ENCODE measurements at regions not wholly inside any gene's neighbourhood (a gene's known extent, or its start where the extent isn't known, plus 50 kb on each side); places are given as distances from the start of the nearest gene placed in this dataset.

DNA sequence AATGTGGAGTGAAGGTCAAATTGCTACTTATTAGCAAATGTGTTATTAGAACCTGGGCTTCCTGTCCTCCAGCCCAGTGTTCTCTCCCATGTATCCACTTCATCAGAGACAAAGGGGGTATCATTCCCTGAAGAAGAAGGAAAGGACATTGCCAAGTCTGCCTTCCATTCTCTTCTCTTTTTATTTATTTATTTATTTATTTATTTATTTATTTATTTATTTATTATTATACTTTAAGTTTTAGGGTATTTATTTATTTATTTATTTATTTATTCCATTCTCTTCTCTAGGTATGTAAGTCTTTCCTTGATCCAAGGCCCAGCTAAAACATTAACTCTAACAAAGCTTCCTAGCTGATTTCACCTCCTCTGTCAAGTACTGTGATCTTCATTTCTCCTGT, 277.8 kb upstream of the DNAJC19 start:
- H3K36me3 ChIP-seq (ENCODE audit: low read length): no peaks in the 10 kb centered on the region
- H3K9ac ChIP-seq (ENCODE audit: low read length): no peak overlapping the region
- H3K27me3 ChIP-seq (ENCODE audit: low read length): no peaks in the 10 kb centered on the region
- no peaks in the 10 kb centered on the region for H4K20me1 ChIP-seq (ENCODE audit: low read depth, low read length)
- H3F3A ChIP-seq (ENCODE audit: insufficient read depth): no peaks in the 10 kb centered on the region
- no peak overlapping the region for H2AFZ ChIP-seq (ENCODE audit: low read depth, low read length, severe bottlenecking)
- no peak overlapping the region for H3K4me2 ChIP-seq (ENCODE audit: low read depth, low read length, poor library complexity, severe bottlenecking)
- H3K9me2 ChIP-seq (replicated peaks; ENCODE audit: insufficient read depth, low read length): no peaks in the 10 kb centered on the region
- H3K79me2 ChIP-seq (ENCODE audit: insufficient read depth, low read length): no peaks in the 10 kb centered on the region
- no peaks in the 10 kb centered on the region for H3K9me3 ChIP-seq (ENCODE audit: insufficient read depth, low read length)
- TF ChIP-seq EZH2phosphoT487 (conservative IDR thresholded peaks at IDR 0.05; ENCODE audit: low read length): no peak
- TF ChIP-seq, protein P1, sequence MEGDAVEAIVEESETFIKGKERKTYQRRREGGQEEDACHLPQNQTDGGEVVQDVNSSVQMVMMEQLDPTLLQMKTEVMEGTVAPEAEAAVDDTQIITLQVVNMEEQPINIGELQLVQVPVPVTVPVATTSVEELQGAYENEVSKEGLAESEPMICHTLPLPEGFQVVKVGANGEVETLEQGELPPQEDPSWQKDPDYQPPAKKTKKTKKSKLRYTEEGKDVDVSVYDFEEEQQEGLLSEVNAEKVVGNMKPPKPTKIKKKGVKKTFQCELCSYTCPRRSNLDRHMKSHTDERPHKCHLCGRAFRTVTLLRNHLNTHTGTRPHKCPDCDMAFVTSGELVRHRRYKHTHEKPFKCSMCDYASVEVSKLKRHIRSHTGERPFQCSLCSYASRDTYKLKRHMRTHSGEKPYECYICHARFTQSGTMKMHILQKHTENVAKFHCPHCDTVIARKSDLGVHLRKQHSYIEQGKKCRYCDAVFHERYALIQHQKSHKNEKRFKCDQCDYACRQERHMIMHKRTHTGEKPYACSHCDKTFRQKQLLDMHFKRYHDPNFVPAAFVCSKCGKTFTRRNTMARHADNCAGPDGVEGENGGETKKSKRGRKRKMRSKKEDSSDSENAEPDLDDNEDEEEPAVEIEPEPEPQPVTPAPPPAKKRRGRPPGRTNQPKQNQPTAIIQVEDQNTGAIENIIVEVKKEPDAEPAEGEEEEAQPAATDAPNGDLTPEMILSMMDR (IDR thresholded peaks at IDR 0.05; ENCODE audit: insufficient read depth, low read length, poor library complexity, severe bottlenecking): no peak
- H3K27ac ChIP-seq (ENCODE audit: low read depth, low read length): no peak overlapping the region
- H3K4me3 ChIP-seq (ENCODE audit: insufficient read depth, low read length, poor library complexity, severe bottlenecking): no peak overlapping the region

DNA sequence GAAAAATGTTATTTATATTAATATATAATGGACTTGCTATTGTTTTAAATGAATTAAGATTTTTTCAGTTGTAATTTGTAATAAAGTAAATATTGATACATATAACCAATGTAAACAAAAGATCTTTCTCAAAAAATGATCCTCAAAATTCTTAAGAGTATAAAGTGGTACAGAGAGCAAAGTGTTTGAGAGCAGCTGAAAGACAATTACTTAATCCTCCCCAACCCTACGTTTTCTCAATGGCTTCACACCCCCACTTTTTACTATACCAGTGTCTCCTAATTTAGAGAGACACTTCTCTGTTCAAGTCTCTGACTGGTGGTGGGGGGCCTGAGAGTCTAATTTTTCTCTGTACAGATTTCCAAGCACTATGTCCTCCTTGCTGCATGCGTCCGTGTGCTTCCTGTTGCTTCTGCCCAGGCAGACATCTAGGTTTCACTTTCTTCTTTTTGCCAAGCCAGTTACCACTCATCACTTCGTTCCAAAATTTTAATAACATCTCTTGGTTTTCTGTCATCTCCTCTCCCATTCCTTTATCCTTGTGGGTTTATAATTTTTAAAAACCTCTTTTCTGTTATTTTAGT, 276.3 kb upstream of the DNAJC19 start:
- H3K4me2 ChIP-seq (ENCODE audit: low read depth, low read length, poor library complexity, severe bottlenecking): peak overlapping the region; percentile 25
- H3K79me2 ChIP-seq (ENCODE audit: insufficient read depth, low read length): no peaks in the 10 kb centered on the region
- H3K36me3 ChIP-seq (ENCODE audit: low read length): no peaks in the 10 kb centered on the region
- no peaks in the 10 kb centered on the region for H4K20me1 ChIP-seq (ENCODE audit: low read depth, low read length)
- H3K27ac ChIP-seq (ENCODE audit: low read depth, low read length): no peak overlapping the region
- H3K9me3 ChIP-seq (ENCODE audit: insufficient read depth, low read length): no peaks in the 10 kb centered on the region
- no peaks in the 10 kb centered on the region for H3K27me3 ChIP-seq (ENCODE audit: low read length)
- H3K4me3 ChIP-seq (ENCODE audit: insufficient read depth, low read length, poor library complexity, severe bottlenecking): no peak overlapping the region
- no peak overlapping the region for H2AFZ ChIP-seq (ENCODE audit: low read depth, low read length, severe bottlenecking)
- TF ChIP-seq, protein P1 (IDR thresholded peaks at IDR 0.05; ENCODE audit: insufficient read depth, low read length, poor library complexity, severe bottlenecking): no peak
- no peak for TF ChIP-seq EZH2phosphoT487 (conservative IDR thresholded peaks at IDR 0.05; ENCODE audit: low read length)
- no peaks in the 10 kb centered on the region for H3F3A ChIP-seq (ENCODE audit: insufficient read depth)
- no peaks in the 10 kb centered on the region for H3K9me2 ChIP-seq (replicated peaks; ENCODE audit: insufficient read depth, low read length)
- no peak overlapping the region for H3K9ac ChIP-seq (ENCODE audit: low read length)

DNA sequence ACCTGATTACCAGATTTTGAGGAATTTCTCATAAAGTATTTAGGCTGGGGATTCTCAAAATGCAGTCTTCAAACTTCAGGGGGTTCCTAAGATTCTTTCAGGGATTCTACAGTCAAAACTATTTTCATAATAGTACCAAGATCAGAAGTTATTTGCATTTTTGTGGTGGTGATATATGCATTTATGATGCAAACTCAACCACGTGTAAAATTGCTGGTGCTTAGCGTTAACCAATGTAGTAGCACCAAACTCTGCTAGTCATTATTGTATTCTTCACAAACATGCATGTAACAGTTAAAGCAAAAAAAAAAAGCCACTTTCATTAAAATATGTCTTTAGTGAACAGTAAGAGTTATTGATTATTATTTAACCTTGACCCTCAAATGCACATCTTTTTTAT, 274.9 kb upstream of the DNAJC19 start:
- H3K36me3 ChIP-seq (ENCODE audit: low read length): no peaks in the 10 kb centered on the region
- H3K9me3 ChIP-seq (ENCODE audit: insufficient read depth, low read length): no peaks in the 10 kb centered on the region
- no peak overlapping the region for H3K9ac ChIP-seq (ENCODE audit: low read length)
- H3F3A ChIP-seq (ENCODE audit: insufficient read depth): no peaks in the 10 kb centered on the region
- no peaks in the 10 kb centered on the region for H3K9me2 ChIP-seq (replicated peaks; ENCODE audit: insufficient read depth, low read length)
- H2AFZ ChIP-seq (ENCODE audit: low read depth, low read length, severe bottlenecking): no peak overlapping the region
- no peaks in the 10 kb centered on the region for H4K20me1 ChIP-seq (ENCODE audit: low read depth, low read length)
- no peak overlapping the region for H3K4me3 ChIP-seq (ENCODE audit: insufficient read depth, low read length, poor library complexity, severe bottlenecking)
- no peak for TF ChIP-seq EZH2phosphoT487 (conservative IDR thresholded peaks at IDR 0.05; ENCODE audit: low read length)
- no peak overlapping the region for H3K27ac ChIP-seq (ENCODE audit: low read depth, low read length)
- H3K27me3 ChIP-seq (ENCODE audit: low read length): no peaks in the 10 kb centered on the region
- H3K4me2 ChIP-seq (ENCODE audit: low read depth, low read length, poor library complexity, severe bottlenecking): no peak overlapping the region
- H3K79me2 ChIP-seq (ENCODE audit: insufficient read depth, low read length): no peaks in the 10 kb centered on the region

DNA sequence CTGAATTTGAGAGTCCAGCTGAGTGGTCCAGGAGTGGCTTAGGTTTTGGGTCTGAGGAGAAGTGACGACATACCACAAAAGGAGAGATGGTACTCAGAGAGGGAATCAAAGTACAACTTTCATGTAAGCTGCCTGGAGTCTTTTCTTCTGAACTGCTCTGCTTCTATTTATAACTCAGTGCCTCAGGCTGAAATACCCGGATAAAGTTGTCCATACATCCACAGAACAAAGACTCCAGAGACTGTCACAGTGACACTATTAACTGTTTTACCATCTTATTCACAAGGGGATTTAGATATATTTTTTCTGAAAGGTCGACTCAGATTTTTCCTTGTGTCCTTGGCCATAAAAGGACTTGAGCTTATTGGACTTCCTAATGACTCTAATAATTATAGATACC, 264.3 kb upstream of the DNAJC19 start:
- Histone ChIP-seq H3K27me3 (ENCODE audit: low read length) (no peaks in the 10 kb centered on the region), H3K9me3 (ENCODE audit: insufficient read depth, low read length) (no peaks in the 10 kb centered on the region), H2AFZ (ENCODE audit: low read depth, low read length, severe bottlenecking) (no peak overlapping the region), H3K4me2 (ENCODE audit: low read depth, low read length, poor library complexity, severe bottlenecking) (no peak overlapping the region), H4K20me1 (ENCODE audit: low read depth, low read length) (no peaks in the 10 kb centered on the region), H3K79me2 (ENCODE audit: insufficient read depth, low read length) (no peaks in the 10 kb centered on the region), H3F3A (ENCODE audit: insufficient read depth) (no peaks in the 10 kb centered on the region), H3K9ac (ENCODE audit: low read length) (no peak overlapping the region), H3K4me3 (ENCODE audit: insufficient read depth, low read length, poor library complexity, severe bottlenecking) (no peak overlapping the region), H3K36me3 (ENCODE audit: low read length) (no peaks in the 10 kb centered on the region), H3K27ac (ENCODE audit: low read depth, low read length) (no peak overlapping the region), H3K9me2 (replicated peaks; ENCODE audit: insufficient read depth, low read length) (no peaks in the 10 kb centered on the region)
- TF ChIP-seq, protein P1 (IDR thresholded peaks at IDR 0.05; ENCODE audit: insufficient read depth, low read length, poor library complexity, severe bottlenecking): no peak
- TF ChIP-seq EZH2phosphoT487 (conservative IDR thresholded peaks at IDR 0.05; ENCODE audit: low read length): no peak

Measured in SU-DHL-6 (cell line).